Heart left ventricle (tissue), 16 donors: ENCODE measurements at regions not wholly inside any gene's neighbourhood (a gene's known extent, or its start where the extent isn't known, plus 50 kb on each side); places are given as distances from the start of the nearest gene placed in this dataset.
"Not testable (repeated sequence)": the region's sequence is repeated elsewhere in the genome, so short reads cannot be mapped to it uniquely, and the experiment has no call there.

Experiments
- ATAC-seq, 4 donors: fragments of 200-7000 bp; cut with Tn5 transposase; one replicate each; pipeline ENCODE4 v1.9.1; 2020 to 2022; ENCODE audit warnings: moderate library complexity in 4 of 4, mild to moderate bottlenecking in 3 of 4, moderate number of reproducible peaks in 1 of 4
- DNase-seq, 5 donors: peaks; one replicate each; pipeline ENCODE4 v3.0.0-alpha.2; 2020
- H3K27ac ChIP-seq, 12 donors: fragments of 200-600 bp; sonication (generic) in 4 of 12; one replicate each; pipeline versions ENCODE4 v1.5.0 to v1.8.0; 2016 to 2022; ENCODE audit warnings: mild to moderate bottlenecking in 2 of 12
- H3K27me3 ChIP-seq, 9 donors: fragments of 200-600 bp; sonication (generic) in 2 of 9; one replicate each; pipeline versions ENCODE4 v1.5.1 to v1.8.0; 2016 to 2022; ENCODE audit warnings: mild to moderate bottlenecking in 3 of 9
- H3K36me3 ChIP-seq, 9 donors: fragments of 200-600 bp; sonication (generic) in 2 of 9; one replicate each; pipeline versions ENCODE4 v1.5.0 to v1.8.0; 2018 to 2022; ENCODE audit warnings: mild to moderate bottlenecking in 2 of 9
- H3K4me1 ChIP-seq, 12 donors: fragments of 200-600 bp; sonication (generic) in 4 of 12; one replicate each; pipeline versions ENCODE4 v1.5.0 to v1.8.0; 2016 to 2022; ENCODE audit warnings: mild to moderate bottlenecking in 3 of 12
- H3K4me3 ChIP-seq, 12 donors: fragments of 200-600 bp; sonication (generic) in 4 of 12; one replicate each; pipeline versions ENCODE4 v1.5.0 to v1.8.0; 2017 to 2022; ENCODE audit warnings: mild to moderate bottlenecking in 9 of 12, moderate library complexity in 4 of 12
- H3K9me3 ChIP-seq, 12 donors: fragments of 200-600 bp; sonication (generic) in 4 of 12; one replicate each; pipeline versions ENCODE4 v1.5.0 to v1.8.0; 2016 to 2022; ENCODE audit warnings: mild to moderate bottlenecking in 1 of 12
- CTCF ChIP-seq, 12 donors: fragments of 200-600 bp; sonication (generic) in 4 of 12; IDR thresholded peaks; one replicate each; pipeline versions ENCODE4 v1.5.0 to v1.8.0; 2018 to 2022; ENCODE audit warnings: antibody characterized with exemption in 12 of 12, mild to moderate bottlenecking in 5 of 12
- POLR2A ChIP-seq, 2 donors: fragments of 450-650 bp; IDR thresholded peaks; one replicate each; pipeline ENCODE4 v1.6.1; 2017; ENCODE audit warnings: antibody characterized with exemption in 2 of 2, mild to moderate bottlenecking in 2 of 2, moderate library complexity in 2 of 2
- WGBS, 4 donors: extraction: QIAGEN DNeasy Blood & Tissue Kit in 2 of 4; methylation state at CpG; one replicate each; pipeline versions ENCODE4 v1.1.5 to v1.1.7; 2013 to 2018; 5-methylcytosine and 5-hydroxymethylcytosine counted together
- intact Hi-C, 10 donors: fragments of 100-400 bp; cut with DNase I; formaldehyde crosslinking; loops; one replicate each; pipeline versions ENCODE4 v1.11.1 to v1.14.2; 2022
- donor health status: ischemic (EF 13 %, LVEDD 7.1; RV severe dilation, severe dysfunction).
- donor health status: healthy with polysubstance abuse.
- donor health status: DM: no; HTN: yes; CAD: no.
- donor health status: DM: no; HTN: no; CAD: no.
- donor health status: ischemic (EF 25% LVEDD 6.9; RV normal size, moderate dysfunction).
- donor health status: ischemic (EF 25% LVEDD 5.7; RV mildly dilated, moderate dysfunction).
- donor health status: healthy.
- donor health status: DM: yes; HTN: yes; CAD: no.
- donor health status: ischemic (EF 35%, LVEDD 5.7; RV mildly dilated, moderate dysfunction).
- donor health status: nonischemic (EF 11% LVEDD 7.7; RV severe dilation, severe dysfunction).
- donor health status: DM: yes; HTN: yes; CAD: no.
- donor health status: PGD.
- donor health status: ischemic (EF 29% LVEDD 5.4; RV normal size, mild dysfunction).
- donor health status: nonischemic (EF 23%, LVEDD 6.1; RV moderate dilation, normal function).

- Histone ChIP-seq H3K9me3 (no peaks in the 10 kb centered on the region), H3K4me1 (peaks cover 0 to 16% (median 0%) of the 10 kb centered on the region in 12 donors), H3K36me3 (no peaks in the 10 kb centered on the region), H3K27ac (peak overlapping the region in 1 of 12 donors; percentile 74), H3K4me3 (no peak overlapping the region), H3K27me3 (peaks cover 0 to 4% (median 0%) of the 10 kb centered on the region in 9 donors)
- peak in 2 of 4 donors; percentile 54 to 57 for ATAC-seq
- 71 to 77% (median 73%) methylated on average over 4 of the region's 4 CpGs for WGBS, 4 donors
- intact Hi-C loops, result no loop called here
- peak in 1 of 5 donors; percentile 41 for DNase-seq
- no peak for TF ChIP-seq POLR2A (IDR thresholded peaks at IDR 0.05)
- TF ChIP-seq CTCF (IDR thresholded peaks at IDR 0.05), result no peak
Observed at GRCh38 chr12:96120359-96121100, 73.6 kb upstream of the ELK3 start.

- no peaks in the 10 kb centered on the region for H3K9me3 ChIP-seq
- TF ChIP-seq POLR2A (IDR thresholded peaks at IDR 0.05), result no peak
- TF ChIP-seq CTCF (IDR thresholded peaks at IDR 0.05), result no peak
- H3K27ac ChIP-seq, result peak overlapping the region in 1 of 12 donors; percentile 74
- DNase-seq, result no peak
- WGBS, 4 donors, result 29 to 45% (median 31%) methylated on average over 4 of the region's 4 CpGs
- no peaks in the 10 kb centered on the region for H3K27me3 ChIP-seq
- intact Hi-C loops, result no loop called here
- no peaks in the 10 kb centered on the region for H3K36me3 ChIP-seq
- H3K4me1 ChIP-seq, result peaks cover 0 to 16% (median 0%) of the 10 kb centered on the region in 12 donors
- peak in 1 of 4 donors; percentile 13 for ATAC-seq
- no peak overlapping the region for H3K4me3 ChIP-seq
Observed at GRCh38 chr12:96121271-96121711, 72.9 kb upstream of the ELK3 start.

- H3K4me3 ChIP-seq, H3K4me1 ChIP-seq, ATAC-seq, H3K27me3 ChIP-seq, H3K9me3 ChIP-seq, H3K27ac ChIP-seq, H3K36me3 ChIP-seq, intact Hi-C loops, DNase-seq: not testable (repeated sequence)
- 87 to 94% (median 91%) methylated on average over 7 of the region's 7 CpGs for WGBS, 4 donors
Observed at GRCh38 chr12:96128292-96128691, 65.9 kb upstream of the ELK3 start.

GRCh38 chr12:96130396-96131059, 63.6 kb upstream of the ELK3 start:
- Histone ChIP-seq H3K36me3 (no peaks in the 10 kb centered on the region), H3K27ac (no peak overlapping the region), H3K27me3 (peaks cover 0 to 3% (median 0%) of the 10 kb centered on the region in 9 donors), H3K4me3 (no peak overlapping the region), H3K4me1 (peaks cover 0 to 8% (median 0%) of the 10 kb centered on the region in 12 donors), H3K9me3 (no peaks in the 10 kb centered on the region)
- intact Hi-C loops, result loop anchor here in 4 of 10 donors (2.0 to 5.0 kb wide), 2 partner anchors 68 kb away; no protein-coding TSS in a partner anchor
- DNase-seq (no peak), ATAC-seq (peak in 3 of 4 donors; percentile 31 to 47 (median 46))
- 52 to 62% (median 60%) methylated on average over 15 of the region's 15 CpGs for WGBS, 4 donors
- TF ChIP-seq POLR2A (IDR thresholded peaks at IDR 0.05), result no peak
- peak in 1 of 12 donors; percentile 13 for TF ChIP-seq CTCF (IDR thresholded peaks at IDR 0.05)
